Upper lobe of left lung (tissue), 4 donors: ENCODE measurements at regions not wholly inside any gene's neighbourhood (a gene's known extent, or its start where the extent isn't known, plus 50 kb on each side); places are given as distances from the start of the nearest gene placed in this dataset.

Experiments used
- POLR2A ChIP-seq, 4 donors: fragments of 450-650 bp; IDR thresholded peaks; one replicate each; pipeline ENCODE4 v1.5.1; 2016 to 2017; ENCODE audit warnings: antibody characterized with exemption in 4 of 4, mild to moderate bottlenecking in 2 of 4
- POLR2AphosphoS5 ChIP-seq, 2 donors: sonication (generic); formaldehyde crosslinking; IDR thresholded peaks; one replicate each; pipeline ENCODE4 v1.5.1; 2017; ENCODE audit warnings: antibody characterized with exemption in 2 of 2
- TF ChIP-seq, protein P1 (sequence below), 6 experiments: fragments of 450-650 bp in 4 of 6; fragments of 200-600 bp in 2 of 6; sonication (generic) in 2 of 6; IDR thresholded peaks; one replicate each; pipeline ENCODE4 v1.5.1; 2016 to 2019; ENCODE audit warnings: antibody characterized with exemption in 6 of 6

- TF ChIP-seq, protein P1, sequence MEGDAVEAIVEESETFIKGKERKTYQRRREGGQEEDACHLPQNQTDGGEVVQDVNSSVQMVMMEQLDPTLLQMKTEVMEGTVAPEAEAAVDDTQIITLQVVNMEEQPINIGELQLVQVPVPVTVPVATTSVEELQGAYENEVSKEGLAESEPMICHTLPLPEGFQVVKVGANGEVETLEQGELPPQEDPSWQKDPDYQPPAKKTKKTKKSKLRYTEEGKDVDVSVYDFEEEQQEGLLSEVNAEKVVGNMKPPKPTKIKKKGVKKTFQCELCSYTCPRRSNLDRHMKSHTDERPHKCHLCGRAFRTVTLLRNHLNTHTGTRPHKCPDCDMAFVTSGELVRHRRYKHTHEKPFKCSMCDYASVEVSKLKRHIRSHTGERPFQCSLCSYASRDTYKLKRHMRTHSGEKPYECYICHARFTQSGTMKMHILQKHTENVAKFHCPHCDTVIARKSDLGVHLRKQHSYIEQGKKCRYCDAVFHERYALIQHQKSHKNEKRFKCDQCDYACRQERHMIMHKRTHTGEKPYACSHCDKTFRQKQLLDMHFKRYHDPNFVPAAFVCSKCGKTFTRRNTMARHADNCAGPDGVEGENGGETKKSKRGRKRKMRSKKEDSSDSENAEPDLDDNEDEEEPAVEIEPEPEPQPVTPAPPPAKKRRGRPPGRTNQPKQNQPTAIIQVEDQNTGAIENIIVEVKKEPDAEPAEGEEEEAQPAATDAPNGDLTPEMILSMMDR (IDR thresholded peaks at IDR 0.05), result no peak
- TF ChIP-seq POLR2A (IDR thresholded peaks at IDR 0.05), result no peak
- TF ChIP-seq POLR2AphosphoS5 (IDR thresholded peaks at IDR 0.05), result no peak
Observed at GRCh38 chr2:56743807-56744206, 560.0 kb downstream of the CCDC85A start.
